ENCODE measurements at regions not wholly inside any gene's neighbourhood (a gene's known extent, or its start where the extent isn't known, plus 50 kb on each side); places are given as distances from the start of the nearest gene placed in this dataset.

DNA sequence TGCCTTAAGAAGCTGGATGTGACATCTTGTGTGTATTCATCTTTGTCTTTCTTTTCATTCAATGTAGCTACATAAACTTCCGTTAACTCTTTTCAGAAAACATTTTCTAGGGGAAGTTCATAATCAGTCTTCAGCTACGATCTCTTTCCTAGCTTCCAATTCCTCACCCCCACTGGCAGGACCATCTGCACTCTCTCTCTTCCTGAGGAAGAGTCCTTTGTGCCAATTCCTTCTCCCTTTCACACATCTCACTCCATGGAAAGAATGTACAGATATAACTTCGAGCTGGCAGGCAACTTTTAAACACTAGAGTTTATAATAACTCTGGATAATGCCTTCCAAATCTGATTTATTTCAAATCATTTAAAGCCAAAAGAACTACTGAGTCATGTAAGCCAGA lies 495.7 kb downstream of the GALC start:
- TF ChIP-seq, protein P1, sequence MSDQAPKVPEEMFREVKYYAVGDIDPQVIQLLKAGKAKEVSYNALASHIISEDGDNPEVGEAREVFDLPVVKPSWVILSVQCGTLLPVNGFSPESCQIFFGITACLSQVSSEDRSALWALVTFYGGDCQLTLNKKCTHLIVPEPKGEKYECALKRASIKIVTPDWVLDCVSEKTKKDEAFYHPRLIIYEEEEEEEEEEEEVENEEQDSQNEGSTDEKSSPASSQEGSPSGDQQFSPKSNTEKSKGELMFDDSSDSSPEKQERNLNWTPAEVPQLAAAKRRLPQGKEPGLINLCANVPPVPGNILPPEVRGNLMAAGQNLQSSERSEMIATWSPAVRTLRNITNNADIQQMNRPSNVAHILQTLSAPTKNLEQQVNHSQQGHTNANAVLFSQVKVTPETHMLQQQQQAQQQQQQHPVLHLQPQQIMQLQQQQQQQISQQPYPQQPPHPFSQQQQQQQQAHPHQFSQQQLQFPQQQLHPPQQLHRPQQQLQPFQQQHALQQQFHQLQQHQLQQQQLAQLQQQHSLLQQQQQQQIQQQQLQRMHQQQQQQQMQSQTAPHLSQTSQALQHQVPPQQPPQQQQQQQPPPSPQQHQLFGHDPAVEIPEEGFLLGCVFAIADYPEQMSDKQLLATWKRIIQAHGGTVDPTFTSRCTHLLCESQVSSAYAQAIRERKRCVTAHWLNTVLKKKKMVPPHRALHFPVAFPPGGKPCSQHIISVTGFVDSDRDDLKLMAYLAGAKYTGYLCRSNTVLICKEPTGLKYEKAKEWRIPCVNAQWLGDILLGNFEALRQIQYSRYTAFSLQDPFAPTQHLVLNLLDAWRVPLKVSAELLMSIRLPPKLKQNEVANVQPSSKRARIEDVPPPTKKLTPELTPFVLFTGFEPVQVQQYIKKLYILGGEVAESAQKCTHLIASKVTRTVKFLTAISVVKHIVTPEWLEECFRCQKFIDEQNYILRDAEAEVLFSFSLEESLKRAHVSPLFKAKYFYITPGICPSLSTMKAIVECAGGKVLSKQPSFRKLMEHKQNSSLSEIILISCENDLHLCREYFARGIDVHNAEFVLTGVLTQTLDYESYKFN (CRISPR knock-in tag; conservative IDR thresholded peaks at IDR 0.05) = no peak
- TF ChIP-seq, protein P2, sequence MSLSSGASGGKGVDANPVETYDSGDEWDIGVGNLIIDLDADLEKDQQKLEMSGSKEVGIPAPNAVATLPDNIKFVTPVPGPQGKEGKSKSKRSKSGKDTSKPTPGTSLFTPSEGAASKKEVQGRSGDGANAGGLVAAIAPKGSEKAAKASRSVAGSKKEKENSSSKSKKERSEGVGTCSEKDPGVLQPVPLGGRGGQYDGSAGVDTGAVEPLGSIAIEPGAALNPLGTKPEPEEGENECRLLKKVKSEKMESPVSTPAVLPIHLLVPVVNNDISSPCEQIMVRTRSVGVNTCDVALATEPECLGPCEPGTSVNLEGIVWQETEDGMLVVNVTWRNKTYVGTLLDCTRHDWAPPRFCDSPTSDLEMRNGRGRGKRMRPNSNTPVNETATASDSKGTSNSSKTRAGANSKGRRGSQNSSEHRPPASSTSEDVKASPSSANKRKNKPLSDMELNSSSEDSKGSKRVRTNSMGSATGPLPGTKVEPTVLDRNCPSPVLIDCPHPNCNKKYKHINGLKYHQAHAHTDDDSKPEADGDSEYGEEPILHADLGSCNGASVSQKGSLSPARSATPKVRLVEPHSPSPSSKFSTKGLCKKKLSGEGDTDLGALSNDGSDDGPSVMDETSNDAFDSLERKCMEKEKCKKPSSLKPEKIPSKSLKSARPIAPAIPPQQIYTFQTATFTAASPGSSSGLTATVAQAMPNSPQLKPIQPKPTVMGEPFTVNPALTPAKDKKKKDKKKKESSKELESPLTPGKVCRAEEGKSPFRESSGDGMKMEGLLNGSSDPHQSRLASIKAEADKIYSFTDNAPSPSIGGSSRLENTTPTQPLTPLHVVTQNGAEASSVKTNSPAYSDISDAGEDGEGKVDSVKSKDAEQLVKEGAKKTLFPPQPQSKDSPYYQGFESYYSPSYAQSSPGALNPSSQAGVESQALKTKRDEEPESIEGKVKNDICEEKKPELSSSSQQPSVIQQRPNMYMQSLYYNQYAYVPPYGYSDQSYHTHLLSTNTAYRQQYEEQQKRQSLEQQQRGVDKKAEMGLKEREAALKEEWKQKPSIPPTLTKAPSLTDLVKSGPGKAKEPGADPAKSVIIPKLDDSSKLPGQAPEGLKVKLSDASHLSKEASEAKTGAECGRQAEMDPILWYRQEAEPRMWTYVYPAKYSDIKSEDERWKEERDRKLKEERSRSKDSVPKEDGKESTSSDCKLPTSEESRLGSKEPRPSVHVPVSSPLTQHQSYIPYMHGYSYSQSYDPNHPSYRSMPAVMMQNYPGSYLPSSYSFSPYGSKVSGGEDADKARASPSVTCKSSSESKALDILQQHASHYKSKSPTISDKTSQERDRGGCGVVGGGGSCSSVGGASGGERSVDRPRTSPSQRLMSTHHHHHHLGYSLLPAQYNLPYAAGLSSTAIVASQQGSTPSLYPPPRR (CRISPR knock-in tag; IDR thresholded peaks at IDR 0.05; ENCODE audit: borderline replicate concordance) = no peak
- TF ChIP-seq ETS1 (CRISPR knock-in tag; IDR thresholded peaks at IDR 0.05) = no peak
- TF ChIP-seq ZNF256 (CRISPR knock-in tag; conservative IDR thresholded peaks at IDR 0.05) = no peak
- no peak for TF ChIP-seq MTF2 (CRISPR knock-in tag; IDR thresholded peaks at IDR 0.05; ENCODE audit: borderline replicate concordance)
- TF ChIP-seq ZNF737 (CRISPR knock-in tag; IDR thresholded peaks at IDR 0.05; ENCODE audit: borderline replicate concordance) = no peak
- no peak for TF ChIP-seq POLR2A (IDR thresholded peaks at IDR 0.05; ENCODE audit: insufficient read depth in 1 of 2, low read depth in 2 of 2, low read length in 2 of 2)
- TF ChIP-seq CTCF (CRISPR knock-in tag; IDR thresholded peaks at IDR 0.05) = no peak
- TF ChIP-seq NR1H2 (CRISPR knock-in tag; IDR thresholded peaks at IDR 0.05; ENCODE audit: borderline replicate concordance, low read depth) = no peak
- TF ChIP-seq ZNF530 (CRISPR knock-in tag; IDR thresholded peaks at IDR 0.05; ENCODE audit: low read depth) = no peak
- TF ChIP-seq NBN (conservative IDR thresholded peaks at IDR 0.05) = no peak
- TF ChIP-seq IRF9 (CRISPR knock-in tag; IDR thresholded peaks at IDR 0.05; ENCODE audit: borderline replicate concordance) = no peak
